NCI-H2227 (cell line): ENCODE measurements at regions not wholly inside any gene's neighbourhood (a gene's known extent, or its start where the extent isn't known, plus 50 kb on each side); places are given as distances from the start of the nearest gene placed in this dataset.

Experiments used
- DNase-seq: peaks from one replicate; lab custom pipeline; 2025; ENCODE audit not compliant: unreplicated experiment; lab: John Stamatoyannopoulos, UW

GRCh38 chr2:226223704-226224103 is 575.9 kb downstream of the IRS1 start:
- DNase-seq = no peak

DNA sequence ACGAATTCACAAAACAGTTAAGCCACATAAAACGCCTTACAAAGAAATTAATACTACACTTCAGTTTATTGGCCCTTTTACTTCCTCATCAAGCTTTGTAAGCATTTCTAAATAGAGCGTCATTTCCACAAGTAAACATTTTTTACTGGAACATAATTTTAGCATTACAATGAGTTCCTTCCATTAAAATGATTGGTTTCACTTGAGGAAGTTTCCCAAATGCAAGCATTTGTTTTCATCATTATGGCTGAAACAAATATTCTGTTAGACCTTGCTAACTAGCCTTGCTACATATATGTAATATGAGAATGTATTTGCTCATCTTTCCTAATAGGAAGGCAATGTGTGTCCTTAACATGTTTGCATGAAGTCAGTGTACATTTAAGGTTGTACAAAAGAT is 579.1 kb downstream of the IRS1 start:
- DNase-seq = no peak

DNA sequence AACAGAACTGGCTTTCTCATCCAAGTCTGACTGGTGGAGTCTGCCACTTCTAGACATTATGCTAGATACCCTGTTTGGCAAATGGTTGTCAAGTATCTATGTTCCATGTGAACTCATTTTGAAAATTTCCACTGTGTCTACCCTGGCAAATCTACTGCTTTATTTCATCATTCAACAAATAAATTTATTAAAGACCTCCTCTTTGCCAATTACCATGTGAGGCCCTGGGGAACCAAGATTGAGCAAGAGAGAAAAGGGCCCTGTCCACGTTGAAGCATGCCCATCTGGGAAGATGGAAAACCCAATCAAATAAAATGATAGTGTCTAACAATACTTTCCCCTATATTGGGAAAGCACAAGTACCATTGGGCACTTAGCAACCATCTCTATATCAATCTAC is 582.4 kb downstream of the IRS1 start:
- DNase-seq = no peak

GRCh38 chr2:226216575-226216974 is 583.0 kb downstream of the IRS1 start:
- no peak for DNase-seq

GRCh38 chr2:226215902-226216503 is 583.6 kb downstream of the IRS1 start:
- DNase-seq = no peak

- no peak for DNase-seq
Observed at GRCh38 chr2:226213717-226214116, 585.9 kb downstream of the IRS1 start.

- DNase-seq = no peak
Observed at GRCh38 chr2:226211439-226211838, 588.2 kb downstream of the IRS1 start.

DNA sequence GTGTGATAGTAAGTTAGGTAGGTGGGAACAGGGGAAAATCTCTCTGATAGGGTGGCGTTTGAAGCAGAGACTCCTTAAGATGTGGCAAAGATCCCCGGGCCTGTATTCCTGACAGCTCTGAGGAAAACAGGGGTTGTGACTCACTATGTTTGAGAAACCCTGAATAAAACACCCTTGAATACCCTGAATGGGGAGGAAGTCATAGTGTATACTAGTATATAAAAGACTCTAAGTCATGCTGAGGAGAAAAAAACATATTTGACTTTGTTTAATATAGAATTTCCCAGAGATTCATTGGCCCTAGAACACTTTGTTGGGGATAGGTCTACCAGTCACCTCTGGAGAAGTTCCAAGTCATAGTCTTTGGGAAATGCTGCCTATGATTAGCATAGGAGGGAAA is 590.9 kb downstream of the IRS1 start:
- DNase-seq = no peak

DNA sequence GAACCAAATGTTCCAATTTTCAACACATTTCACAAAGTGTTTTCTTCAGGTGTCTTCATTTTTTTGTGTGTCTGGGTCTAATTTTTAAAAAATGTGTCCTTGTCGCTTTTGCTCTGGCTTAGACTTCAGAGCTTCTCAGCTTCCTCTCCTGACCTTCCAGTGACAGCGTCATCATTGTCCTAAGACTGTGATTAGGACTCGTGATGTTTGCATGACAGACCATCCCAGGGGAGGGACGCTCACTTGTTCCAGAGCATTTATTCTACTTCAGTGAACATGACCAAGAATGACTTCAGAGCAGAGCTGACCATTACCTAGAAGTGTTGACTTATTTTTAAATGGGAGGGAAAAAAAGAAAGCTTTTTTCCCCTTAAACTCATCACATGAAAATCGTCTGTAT is 591.9 kb downstream of the IRS1 start:
- no peak for DNase-seq

DNA sequence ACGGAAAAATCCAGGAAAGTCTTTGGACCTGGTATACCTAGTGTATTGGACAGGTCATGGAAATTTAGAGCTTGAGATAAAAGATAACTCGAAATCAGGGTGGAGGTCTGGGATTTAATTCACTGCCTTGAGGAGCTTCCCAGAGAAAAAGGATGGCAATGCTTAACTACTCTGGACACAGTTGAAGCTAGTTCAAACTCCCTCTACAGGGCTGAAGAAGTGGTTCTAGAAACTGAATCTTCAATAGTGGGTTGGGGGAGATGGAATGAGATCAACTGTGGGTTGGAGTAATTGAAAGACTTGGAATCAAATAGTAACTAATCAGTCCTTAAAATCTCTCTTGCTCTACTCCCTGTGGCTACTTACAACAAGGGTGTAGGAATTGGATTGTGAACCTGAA is 600.1 kb downstream of the IRS1 start:
- no peak for DNase-seq

DNA sequence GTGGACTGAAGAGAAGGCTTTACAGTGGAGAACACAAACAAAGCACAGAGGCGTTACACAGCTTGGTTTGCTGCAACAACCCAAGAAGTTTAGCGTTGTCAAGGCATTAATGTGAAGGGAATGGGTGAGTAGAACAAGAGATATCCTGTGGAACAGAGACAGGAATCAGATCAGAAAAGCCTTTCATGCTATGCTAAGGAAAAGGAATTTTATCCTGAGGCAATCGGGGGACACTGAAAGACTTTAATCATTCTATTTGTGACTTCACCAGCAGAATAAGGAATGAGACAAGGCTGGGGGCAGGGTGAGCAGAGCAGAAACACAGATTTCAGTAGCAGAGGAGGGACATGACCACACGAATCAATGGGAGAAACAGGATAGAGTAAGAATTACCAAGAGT is 600.7 kb downstream of the IRS1 start:
- DNase-seq = no peak

- DNase-seq = no peak
Observed at GRCh38 chr2:226190479-226191252, 609.0 kb downstream of the IRS1 start.

DNA sequence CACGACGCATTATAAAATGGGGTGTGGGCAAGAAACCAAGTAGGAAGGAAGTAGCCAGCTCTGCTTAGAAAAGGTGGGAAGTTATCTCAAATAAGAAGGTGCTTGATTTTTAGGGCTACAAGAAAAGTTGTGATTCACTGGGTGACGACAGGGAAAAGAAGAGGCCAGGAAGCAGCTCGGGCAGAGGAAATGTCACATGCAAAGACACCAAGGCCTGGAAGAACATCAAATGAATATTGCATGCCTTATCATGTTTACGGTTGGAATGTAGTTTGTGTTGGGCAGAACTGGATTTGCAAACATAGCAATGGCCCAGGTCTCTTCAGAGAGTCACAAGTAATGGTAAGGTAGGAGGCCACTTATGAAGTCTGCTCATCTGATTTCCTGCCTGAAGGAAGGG is 610.6 kb downstream of the IRS1 start:
- DNase-seq = no peak

DNA sequence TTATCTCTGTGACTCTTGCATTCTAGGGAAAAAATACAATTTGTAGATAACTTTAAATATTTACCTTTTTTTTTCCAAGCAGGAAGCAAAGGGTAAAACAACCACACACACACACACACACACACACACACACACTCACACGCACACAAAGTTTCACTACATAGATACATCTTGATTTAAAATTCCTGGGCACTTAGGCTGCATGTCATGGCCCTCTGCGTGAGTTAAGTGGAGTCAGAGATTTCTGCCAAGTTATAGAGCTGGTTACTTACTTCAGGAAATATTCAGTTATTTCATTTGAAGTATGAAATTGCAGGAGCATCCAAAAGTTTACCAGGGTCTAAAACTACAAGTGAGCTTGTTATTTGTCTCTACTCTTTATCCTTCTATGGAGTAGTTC is 612.0 kb downstream of the IRS1 start:
- DNase-seq = no peak

DNA sequence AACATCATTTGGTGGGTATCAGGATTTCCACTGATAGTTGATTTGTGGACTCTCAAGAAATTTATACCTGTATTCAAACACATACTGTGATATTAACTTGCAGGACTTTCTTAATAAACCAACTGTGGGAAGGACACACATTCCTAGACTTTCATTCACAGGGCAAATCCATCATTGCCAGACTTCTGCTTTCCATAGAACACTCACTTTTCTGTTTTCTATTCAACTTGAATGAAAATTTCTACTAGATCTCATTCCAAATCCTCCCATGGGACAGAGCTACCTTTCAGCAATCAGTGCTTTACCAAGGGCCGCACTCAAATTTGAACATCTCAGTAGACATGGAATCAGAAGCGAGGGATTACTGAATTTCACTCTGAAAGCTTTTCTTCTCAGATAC is 612.5 kb downstream of the IRS1 start:
- no peak for DNase-seq

GRCh38 chr2:226185616-226186211 is 613.9 kb downstream of the IRS1 start:
- DNase-seq = no peak

DNA sequence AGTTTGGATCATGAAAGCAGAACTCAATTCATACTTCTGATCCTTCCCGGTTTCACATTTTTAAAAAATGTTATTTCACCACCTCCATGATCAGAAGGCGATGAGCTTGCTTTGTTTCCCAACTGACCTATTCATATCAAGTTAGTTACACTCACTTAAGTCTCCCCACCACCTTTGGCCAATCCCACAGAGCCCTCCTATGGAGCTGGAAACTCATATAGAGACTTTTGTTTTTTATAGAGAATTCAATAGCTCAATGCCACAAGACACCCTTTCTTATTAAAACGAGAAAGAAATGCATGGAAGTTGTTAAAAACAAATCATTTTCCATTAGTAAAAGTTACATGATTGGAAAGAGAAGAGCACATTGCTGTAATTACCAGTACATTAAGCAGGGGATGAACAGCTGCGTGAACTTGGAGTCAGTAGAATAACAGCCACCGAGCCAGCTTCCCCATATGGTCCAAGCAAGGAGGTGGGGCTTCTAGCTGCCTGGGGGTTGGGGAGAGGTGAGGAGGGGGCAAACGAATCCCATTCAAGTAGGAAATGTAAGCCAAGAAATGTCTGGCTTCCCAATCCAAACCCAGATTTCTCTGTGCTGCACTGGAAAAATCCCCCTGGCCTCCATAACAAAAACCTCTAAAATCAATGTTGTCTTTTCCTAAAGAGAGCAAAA is 614.5 kb downstream of the IRS1 start:
- DNase-seq = no peak

DNA sequence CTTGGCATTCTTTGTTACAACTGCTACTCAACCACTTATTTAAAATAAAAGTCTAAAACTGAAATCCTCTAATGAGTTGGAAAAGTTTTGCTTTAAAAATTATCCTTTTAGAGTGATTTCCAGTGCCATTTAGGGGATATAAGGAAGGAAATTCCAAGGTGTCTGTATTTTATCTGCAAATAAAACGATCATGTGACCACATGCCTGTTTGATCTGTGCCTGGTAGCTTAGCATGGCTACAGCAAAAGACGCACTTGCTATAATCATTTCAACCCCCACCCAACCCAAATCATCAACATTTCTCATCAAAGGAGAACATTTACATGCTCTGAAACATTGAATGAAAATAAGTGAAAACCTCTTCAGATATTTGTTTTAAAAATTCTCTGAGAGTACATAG is 615.1 kb downstream of the IRS1 start:
- DNase-seq = no peak

DNA sequence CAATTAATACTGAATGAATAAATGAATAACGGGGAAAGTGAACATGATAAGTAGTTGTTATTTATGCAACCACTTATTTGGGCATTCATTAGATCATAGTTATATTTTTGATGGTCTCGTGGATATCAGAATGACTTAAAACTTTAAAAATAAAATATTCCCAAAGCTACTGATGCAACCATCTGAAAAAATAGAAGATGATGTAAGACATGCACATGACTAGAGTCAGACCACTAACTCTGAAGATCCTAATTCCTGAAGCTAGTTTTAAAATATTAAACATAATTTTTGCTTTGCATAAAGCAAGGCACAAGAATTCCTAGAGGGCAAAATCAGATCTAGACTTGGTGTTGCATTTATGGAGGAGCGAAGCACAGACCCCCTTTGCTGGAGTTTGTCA is 616.1 kb downstream of the IRS1 start:
- no peak for DNase-seq

DNA sequence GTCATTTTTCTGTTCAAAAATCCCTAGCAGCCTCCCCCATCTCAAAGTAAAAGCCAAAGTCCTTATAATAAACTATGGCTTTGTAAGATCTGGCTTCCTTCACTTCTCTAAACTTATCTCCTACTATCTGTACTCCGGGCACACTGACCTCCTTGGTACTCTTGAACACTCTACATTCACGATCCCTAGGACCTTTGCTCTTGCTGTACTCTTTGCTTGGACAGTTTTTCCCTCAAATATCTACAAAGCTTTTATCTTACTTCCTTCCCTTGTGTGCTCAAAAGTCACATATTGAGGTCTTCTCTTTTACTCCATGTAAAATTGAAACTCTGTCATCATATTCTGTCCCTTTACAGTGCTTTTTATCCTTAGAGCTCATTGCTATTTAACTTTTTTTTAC is 616.6 kb downstream of the IRS1 start:
- no peak for DNase-seq

GRCh38 chr2:226181909-226182308 is 617.7 kb downstream of the IRS1 start:
- no peak for DNase-seq

GRCh38 chr2:226180281-226180884 is 619.2 kb downstream of the IRS1 start:
- no peak for DNase-seq
